ENCODE measurements at regions not wholly inside any gene's neighbourhood (a gene's known extent, or its start where the extent isn't known, plus 50 kb on each side); places are given as distances from the start of the nearest gene placed in this dataset.

DNA sequence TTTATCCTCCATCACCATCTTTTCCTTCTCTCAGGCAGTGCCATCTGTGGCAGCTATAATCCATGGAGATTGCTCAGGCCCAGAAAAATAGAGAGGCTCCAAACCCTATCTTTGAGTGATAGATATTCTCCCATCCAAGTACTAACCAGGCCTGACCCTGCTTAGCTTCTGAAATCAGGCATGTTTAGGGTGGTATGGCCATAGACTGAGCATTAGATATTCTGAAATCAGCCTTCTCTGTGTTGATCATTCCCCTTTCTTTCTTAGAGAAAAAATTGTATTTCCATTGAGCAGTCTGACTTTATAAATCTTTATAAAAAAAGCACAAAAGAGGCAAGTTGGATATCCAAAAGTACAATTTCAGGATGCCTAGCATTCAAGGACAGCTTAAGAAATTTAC is 131.5 kb upstream of the ACVR2A start:
- DNase-seq (ENCODE audit: low read depth): no peak
- H3K4me3 ChIP-seq (ENCODE audit: low read depth, low read length): no peak overlapping the region

GRCh38 chr2:147712051-147712450 is 132.8 kb upstream of the ACVR2A start:
- H3K4me3 ChIP-seq (ENCODE audit: low read depth, low read length): no peak overlapping the region
- DNase-seq (ENCODE audit: low read depth): no peak

DNA sequence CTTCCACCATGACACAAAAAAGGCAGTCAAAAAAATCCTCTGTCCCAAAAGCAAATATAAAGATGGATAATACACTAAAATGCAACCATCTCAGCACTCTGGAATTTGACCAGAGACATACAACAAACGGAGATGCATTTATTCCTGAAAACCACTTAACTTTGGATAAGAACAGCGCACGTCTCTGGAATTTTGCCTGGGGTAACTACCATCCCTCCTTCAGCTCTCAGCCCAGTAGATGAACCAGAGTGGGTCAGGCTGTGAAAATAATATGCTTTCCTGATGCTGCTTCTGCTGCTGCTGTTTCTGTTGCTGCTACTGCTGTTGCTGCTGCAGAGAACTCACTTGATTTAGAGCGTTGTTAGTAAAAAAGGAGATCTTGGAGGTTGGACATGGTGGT is 133.8 kb upstream of the ACVR2A start:
- no peak overlapping the region for H3K4me3 ChIP-seq (ENCODE audit: low read depth, low read length)
- no peak for DNase-seq (ENCODE audit: low read depth)

- H3K4me3 ChIP-seq (ENCODE audit: low read depth, low read length): no peak overlapping the region
- no peak for DNase-seq (ENCODE audit: low read depth)
Measured at GRCh38 chr2:147709655-147710054, 135.2 kb upstream of the ACVR2A start.

GRCh38 chr2:147703171-147703570 is 141.7 kb upstream of the ACVR2A start:
- no peak overlapping the region for H3K4me3 ChIP-seq (ENCODE audit: low read depth, low read length)
- DNase-seq (ENCODE audit: low read depth): no peak

- H3K4me3 ChIP-seq (ENCODE audit: low read depth, low read length): no peak overlapping the region
- no peak for DNase-seq (ENCODE audit: low read depth)
Measured at GRCh38 chr2:147698166-147698565, 146.7 kb upstream of the ACVR2A start.

DNA sequence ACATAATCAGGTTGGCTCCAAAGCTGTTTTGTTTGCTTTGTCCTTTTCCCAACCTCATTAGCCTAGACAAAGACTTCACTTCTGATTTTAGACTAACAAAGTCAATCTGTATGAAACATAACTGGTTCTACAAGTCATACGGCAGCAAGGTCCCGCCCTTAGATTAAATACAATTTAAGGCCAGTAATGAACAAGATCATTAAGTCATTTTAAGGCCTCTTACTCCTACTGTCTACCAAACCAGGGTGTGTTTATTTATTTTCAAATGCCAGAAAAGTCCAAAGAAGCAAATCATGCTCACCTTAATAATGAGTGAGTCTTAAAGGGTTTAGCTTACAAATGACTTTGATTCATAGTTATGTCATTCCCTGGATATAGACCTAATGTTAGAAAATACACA is 148.4 kb upstream of the ACVR2A start:
- DNase-seq (ENCODE audit: low read depth): no peak
- no peak overlapping the region for H3K4me3 ChIP-seq (ENCODE audit: low read depth, low read length)

DNA sequence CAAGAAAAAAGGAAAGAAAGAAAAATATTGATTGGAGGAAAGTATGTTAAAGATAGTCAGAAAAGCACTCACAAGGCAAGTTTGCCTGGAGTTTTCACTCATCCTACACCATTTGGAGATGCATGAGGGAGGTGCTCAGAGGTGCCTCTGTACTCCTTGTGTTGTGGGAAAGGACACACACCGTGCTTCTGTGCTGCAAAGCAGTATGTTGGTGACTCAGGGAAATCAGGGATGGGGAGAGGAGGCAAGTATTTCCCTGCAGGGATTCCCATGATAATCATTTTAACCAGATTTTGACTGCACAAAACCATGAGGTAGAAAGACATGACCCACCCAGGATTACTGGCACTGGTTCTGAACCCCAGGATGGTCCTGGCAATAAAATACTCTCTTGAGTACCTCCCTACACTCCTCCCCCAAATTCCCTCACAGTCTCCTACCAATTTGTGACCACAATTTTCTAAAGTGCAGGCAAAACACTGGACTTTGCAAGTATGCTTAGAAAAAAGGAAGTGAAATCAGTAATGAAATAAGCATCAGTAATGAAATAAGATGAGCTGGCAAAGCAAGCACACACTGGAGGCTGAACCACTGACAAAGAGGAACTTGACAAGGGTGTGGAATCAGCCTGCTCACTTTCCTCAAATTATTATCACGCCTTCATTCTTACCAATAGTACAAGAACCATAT is 155.5 kb upstream of the ACVR2A start:
- no peak for DNase-seq (ENCODE audit: low read depth)
- no peak overlapping the region for H3K4me3 ChIP-seq (ENCODE audit: low read depth, low read length)

DNA sequence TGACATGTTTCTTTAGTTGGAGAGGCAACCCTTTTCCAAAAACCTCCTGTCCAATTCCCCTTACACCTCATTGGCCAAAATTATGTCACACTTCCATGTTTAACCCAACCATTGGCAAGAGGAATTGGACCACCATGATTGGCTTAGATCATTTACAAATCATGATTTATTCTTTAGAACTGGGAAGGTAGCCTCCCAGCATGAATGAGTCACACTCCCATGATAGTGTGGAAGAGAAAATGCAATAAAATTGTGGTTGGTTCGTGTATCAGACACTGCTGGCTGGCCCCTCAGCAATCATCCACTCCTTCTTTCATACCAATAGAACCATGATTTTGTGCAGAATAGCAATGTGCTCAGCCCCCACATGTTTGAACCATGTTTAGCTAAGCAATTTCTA is 156.6 kb upstream of the ACVR2A start:
- H3K4me3 ChIP-seq (ENCODE audit: low read depth, low read length): no peak overlapping the region
- no peak for DNase-seq (ENCODE audit: low read depth)

- no peak overlapping the region for H3K4me3 ChIP-seq (ENCODE audit: low read depth, low read length)
- DNase-seq (ENCODE audit: low read depth): no peak
Measured at GRCh38 chr2:147686365-147686764, 158.5 kb upstream of the ACVR2A start.

- H3K4me3 ChIP-seq (ENCODE audit: low read depth, low read length): no peak overlapping the region
Measured at GRCh38 chr2:147684903-147685302, 159.9 kb upstream of the ACVR2A start.

DNA sequence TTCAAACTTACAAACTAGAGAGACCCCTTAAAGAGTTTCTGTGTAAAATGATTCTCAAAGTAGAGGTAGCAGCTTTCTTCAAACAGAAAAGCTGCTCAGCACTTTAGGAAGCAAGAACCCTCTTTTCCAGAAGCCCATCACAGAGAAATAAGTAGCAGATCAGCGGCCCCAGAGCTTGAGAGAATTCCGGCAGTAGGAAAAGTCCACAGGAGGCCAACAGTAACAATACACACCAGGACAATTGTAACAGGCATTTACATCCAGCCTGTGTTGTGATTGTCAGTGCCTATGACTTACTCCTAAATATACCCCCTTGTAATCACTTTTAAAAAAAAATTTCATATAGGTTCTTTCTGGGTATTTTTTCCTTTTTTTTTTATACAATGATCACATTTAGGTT is 161.4 kb upstream of the ACVR2A start:
- DNase-seq (ENCODE audit: low read depth): no peak
- no peak overlapping the region for H3K4me3 ChIP-seq (ENCODE audit: low read depth, low read length)

More at GRCh38 chr2:147684903-147685302, 159.9 kb upstream of the ACVR2A start:
- no peak for DNase-seq (ENCODE audit: low read depth)

- no peak overlapping the region for H3K4me3 ChIP-seq (ENCODE audit: low read depth, low read length)
- DNase-seq (ENCODE audit: low read depth): no peak
Measured at GRCh38 chr2:147681093-147681492, 163.7 kb upstream of the ACVR2A start.

GRCh38 chr2:147679955-147680531 is 164.8 kb upstream of the ACVR2A start:
- DNase-seq (ENCODE audit: low read depth): no peak
- no peak overlapping the region for H3K4me3 ChIP-seq (ENCODE audit: low read depth, low read length)

GRCh38 chr2:147679191-147679954 is 165.5 kb upstream of the ACVR2A start:
- no peak overlapping the region for H3K4me3 ChIP-seq (ENCODE audit: low read depth, low read length)
- no peak for DNase-seq (ENCODE audit: low read depth)

GRCh38 chr2:147665105-147665504 is 179.7 kb upstream of the ACVR2A start:
- DNase-seq (ENCODE audit: low read depth): no peak

DNA sequence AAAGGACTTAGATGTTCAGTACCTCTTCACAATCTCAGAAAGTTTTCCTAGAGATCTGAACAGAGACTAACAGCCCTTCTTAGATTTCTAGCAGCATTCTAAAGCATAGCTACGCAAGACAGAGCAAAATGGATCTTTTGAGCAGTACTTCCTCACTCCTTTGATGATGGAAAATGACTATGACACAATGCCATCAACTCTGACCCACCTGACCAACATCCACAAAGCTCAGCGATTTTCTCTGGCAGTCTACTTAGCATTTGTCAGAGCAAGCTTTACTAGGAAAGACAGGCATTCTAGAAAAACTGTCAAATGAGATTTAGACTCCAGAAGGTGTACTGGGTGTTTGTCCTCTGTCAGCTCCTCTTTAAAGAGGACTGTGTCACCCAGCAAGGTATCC is 180.9 kb upstream of the ACVR2A start:
- DNase-seq (ENCODE audit: low read depth): no peak
- H3K4me3 ChIP-seq (ENCODE audit: low read depth, low read length): no peak overlapping the region

More at GRCh38 chr2:147665105-147665504, 179.7 kb upstream of the ACVR2A start:
- no peak overlapping the region for H3K4me3 ChIP-seq (ENCODE audit: low read depth, low read length)

- no peak overlapping the region for H3K4me3 ChIP-seq (ENCODE audit: low read depth, low read length)
- DNase-seq (ENCODE audit: low read depth): no peak
Measured at GRCh38 chr2:147663153-147663961, 181.5 kb upstream of the ACVR2A start.

DNA sequence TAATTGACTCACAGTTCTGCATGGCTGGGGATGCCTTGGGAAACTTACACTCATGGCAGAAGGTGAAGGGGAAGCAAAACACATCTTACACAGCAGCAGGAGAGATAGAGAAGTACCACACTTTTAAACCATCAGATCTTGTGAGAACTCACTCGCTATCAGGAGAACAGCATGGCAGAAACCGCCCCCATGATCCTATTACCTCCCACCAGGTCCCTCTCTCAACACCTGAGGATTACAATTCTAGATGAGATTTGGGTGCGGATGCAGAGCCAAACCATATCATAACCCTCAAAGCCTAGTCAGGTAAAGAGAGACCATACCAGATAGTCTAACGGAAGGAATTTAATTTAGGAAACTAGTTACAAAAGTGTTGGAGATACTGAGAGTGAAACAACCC is 182.6 kb upstream of the ACVR2A start:
- no peak for DNase-seq (ENCODE audit: low read depth)
- no peak overlapping the region for H3K4me3 ChIP-seq (ENCODE audit: low read depth, low read length)

- DNase-seq (ENCODE audit: low read depth): no peak
- no peak overlapping the region for H3K4me3 ChIP-seq (ENCODE audit: low read depth, low read length)
Measured at GRCh38 chr2:147660680-147661079, 184.1 kb upstream of the ACVR2A start.

Data from skeletal muscle cell (primary cell).